H9 (cell line): ENCODE measurements at regions not wholly inside any gene's neighbourhood (a gene's known extent, or its start where the extent isn't known, plus 50 kb on each side); places are given as distances from the start of the nearest gene placed in this dataset.

Experiments used
- DNase-seq: peaks from one replicate; pipeline ENCODE4 v3.0.0-alpha.2; 2017
- H2AFZ ChIP-seq: one replicate; pipeline ENCODE4 v1.6.1; 2013; ENCODE audit warnings: mild to moderate bottlenecking, low read length, control low read depth, moderate library complexity
- H2AK5ac ChIP-seq: 2 replicates; pipeline ENCODE4 v1.6.1; 2013; ENCODE audit warnings: low read length, control low read depth, mixed read lengths; ENCODE audit not compliant: insufficient read length
- H2BK120ac ChIP-seq: one replicate; pipeline ENCODE4 v1.6.1; 2013; ENCODE audit warnings: low read depth, mild to moderate bottlenecking, low read length, control low read depth, inconsistent platforms; ENCODE audit not compliant: poor library complexity, severe bottlenecking
- H2BK12ac ChIP-seq: 2 replicates; pipeline ENCODE4 v1.6.1; 2013; ENCODE audit warnings: low read length, control low read depth, mixed read lengths, low read depth; ENCODE audit not compliant: insufficient read length
- H2BK15ac ChIP-seq: 2 replicates; pipeline ENCODE4 v1.6.1; 2013; ENCODE audit warnings: low read depth, low read length, control low read depth
- H2BK20ac ChIP-seq: one replicate; pipeline ENCODE4 v1.6.1; 2013; ENCODE audit warnings: low read depth, mild to moderate bottlenecking, low read length, control low read depth, inconsistent platforms; ENCODE audit not compliant: poor library complexity, severe bottlenecking
- H2BK5ac ChIP-seq: 2 replicates; pipeline ENCODE4 v1.6.1; 2013; ENCODE audit warnings: low read length, control low read depth, mixed read lengths; ENCODE audit not compliant: insufficient read length
- H3K14ac ChIP-seq: 2 replicates; pipeline ENCODE4 v1.6.1; 2013; ENCODE audit warnings: low read length, control low read depth; ENCODE audit not compliant: insufficient read depth
- H3K18ac ChIP-seq: 2 replicates; pipeline ENCODE4 v1.6.1; 2013; ENCODE audit warnings: low read depth, mild to moderate bottlenecking, mixed read lengths, low read length, control low read depth; ENCODE audit not compliant: insufficient read length
- H3K23ac ChIP-seq: 2 replicates; pipeline ENCODE4 v1.6.1; 2013; ENCODE audit warnings: low read length, control low read depth, mixed read lengths, low read depth; ENCODE audit not compliant: insufficient read length
- H3K23me2 ChIP-seq: 2 replicates; pipeline ENCODE4 v1.6.1; 2013; ENCODE audit warnings: low read depth, mild to moderate bottlenecking, mixed read lengths, low read length, control low read depth; ENCODE audit not compliant: insufficient read length, poor library complexity, severe bottlenecking
- H3K27ac ChIP-seq: 2 replicates; pipeline ENCODE4 v1.5.1; 2013; ENCODE audit warnings: low read length, control low read depth, mixed read lengths, low read depth; ENCODE audit not compliant: insufficient read length
- H3K27me3 ChIP-seq: 2 replicates; pipeline ENCODE4 v1.6.1; 2013; ENCODE audit warnings: low read length, control low read depth, inconsistent platforms; ENCODE audit not compliant: insufficient read depth
- H3K4ac ChIP-seq: 2 replicates; pipeline ENCODE4 v1.6.1; 2013; ENCODE audit warnings: low read depth, mild to moderate bottlenecking, control low read depth, inconsistent platforms, low read length, moderate library complexity
- H3K4me1 ChIP-seq: 2 replicates; pipeline ENCODE4 v1.6.1; 2013; ENCODE audit warnings: low read length, control low read depth, inconsistent platforms; ENCODE audit not compliant: insufficient read depth
- H3K4me2 ChIP-seq: 2 replicates; pipeline ENCODE4 v1.6.1; 2013; ENCODE audit warnings: low read length, control low read depth, mixed read lengths; ENCODE audit not compliant: insufficient read length, insufficient read depth
- H3K56ac ChIP-seq: 2 replicates; pipeline ENCODE4 v1.6.1; 2013; ENCODE audit warnings: low read depth, mild to moderate bottlenecking, mixed read lengths, low read length, control low read depth; ENCODE audit not compliant: insufficient read length
- H3K79me1 ChIP-seq: 2 replicates; pipeline ENCODE4 v1.6.1; 2013; ENCODE audit warnings: low read depth, mild to moderate bottlenecking, moderate library complexity, low read length, control low read depth, inconsistent platforms; ENCODE audit not compliant: insufficient read depth, poor library complexity, severe bottlenecking
- H3K79me2 ChIP-seq: 2 replicates; pipeline ENCODE4 v1.6.1; 2013; ENCODE audit warnings: low read length, control low read depth, inconsistent platforms; ENCODE audit not compliant: insufficient read depth
- H3K9ac ChIP-seq: 2 replicates; pipeline ENCODE4 v1.6.1; 2013; ENCODE audit warnings: low read length, control low read depth, mixed read lengths; ENCODE audit not compliant: insufficient read length; ENCODE audit errors: extremely low read depth
- H3K9me3 ChIP-seq: one replicate; pipeline ENCODE4 v1.6.1; 2013; ENCODE audit warnings: low read depth, low read length, inconsistent platforms; ENCODE audit not compliant: control insufficient read depth
- H3T11ph ChIP-seq: one replicate; pipeline ENCODE4 v1.6.1; 2013; ENCODE audit warnings: mild to moderate bottlenecking, low read length, control low read depth, inconsistent platforms
- H4K20me1 ChIP-seq: one replicate; pipeline ENCODE4 v1.6.1; 2013; ENCODE audit not compliant: control insufficient read depth, insufficient read length, insufficient read depth
- H4K5ac ChIP-seq: 2 replicates; pipeline ENCODE4 v1.6.1; 2013; ENCODE audit warnings: low read depth, mild to moderate bottlenecking, mixed read lengths, low read length, control low read depth; ENCODE audit not compliant: insufficient read length
- H4K8ac ChIP-seq: replicated peaks from 2 replicates; pipeline ENCODE4 v1.6.1; 2013; ENCODE audit warnings: low read length, control low read depth, mixed read lengths, low read depth; ENCODE audit not compliant: insufficient read length
- H4K91ac ChIP-seq: 2 replicates; pipeline ENCODE4 v1.6.1; 2013; ENCODE audit warnings: low read depth, mild to moderate bottlenecking, moderate library complexity, mixed read lengths, low read length, control low read depth; ENCODE audit not compliant: insufficient read length
- H3K27ac Mint-ChIP-seq, 3 experiments: 2 replicates in 2 of 3; 3 replicates in 1 of 3; pipeline ENCODE4 v1.8.0; 2020 to 2021; ENCODE audit warnings: mixed read lengths in 3 of 3, mild to moderate bottlenecking in 1 of 3, moderate library complexity in 1 of 3
- H3K27me3 Mint-ChIP-seq: 2 replicates; pipeline ENCODE4 v1.8.0; 2021; ENCODE audit warnings: low read depth, mild to moderate bottlenecking, moderate library complexity, mixed read lengths
- H3K36me3 Mint-ChIP-seq, 3 experiments: 2 replicates in 2 of 3; 3 replicates in 1 of 3; pipeline ENCODE4 v1.8.0; 2020 to 2021; ENCODE audit warnings: low read depth in 3 of 3, mixed read lengths in 3 of 3; ENCODE audit not compliant: insufficient read depth in 1 of 3
- H3K4me1 Mint-ChIP-seq, 2 experiments: 2 replicates each; pipeline ENCODE4 v1.8.0; 2020; ENCODE audit warnings: mixed read lengths in 2 of 2
- H3K4me3 Mint-ChIP-seq, 2 experiments: 2 replicates in 1 of 2; 3 replicates in 1 of 2; pipeline ENCODE4 v1.8.0; 2020 to 2021; ENCODE audit warnings: mild to moderate bottlenecking in 2 of 2, mixed read lengths in 2 of 2, moderate library complexity in 1 of 2
- H3K9me3 Mint-ChIP-seq, 2 experiments: 2 replicates in 1 of 2; 3 replicates in 1 of 2; pipeline ENCODE4 v1.8.0; 2020; ENCODE audit warnings: mild to moderate bottlenecking in 2 of 2, mixed read lengths in 2 of 2, moderate library complexity in 1 of 2
- CTCF ChIP-seq: fragments of 200-600 bp; sonication (generic); conservative IDR thresholded peaks from 3 replicates; pipeline ENCODE4 v1.8.0; 2021; ENCODE audit warnings: antibody characterized with exemption, mild to moderate bottlenecking

DNA sequence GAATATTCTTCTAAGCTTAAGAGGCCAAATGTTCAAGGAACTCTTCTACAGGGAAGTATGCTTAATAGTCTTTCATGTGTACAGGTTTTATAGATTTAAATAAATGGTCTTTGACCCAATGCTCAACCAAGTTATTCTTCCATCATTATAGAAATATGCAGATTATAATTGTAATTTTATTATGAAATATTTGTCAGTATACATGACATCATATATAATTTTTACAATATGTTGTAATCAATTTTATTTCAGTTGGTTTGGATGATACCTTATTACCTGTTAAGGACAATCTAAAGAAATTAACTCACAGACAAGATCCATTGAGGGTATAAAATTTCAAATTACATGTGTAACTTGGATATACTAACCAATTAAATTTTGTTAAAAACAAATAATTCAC lies 1278.3 kb downstream of the SLC16A7 start:
- H2BK120ac ChIP-seq = no peak overlapping the region
- no peaks in the 10 kb centered on the region for H3K23me2 ChIP-seq
- no peak overlapping the region for H3K9ac ChIP-seq
- no peak overlapping the region for H3K18ac ChIP-seq
- Mint-ChIP-seq H3K4me1 (no peaks in the 10 kb centered on the region), H3K27ac (no peak overlapping the region), H3K27me3 (no peaks in the 10 kb centered on the region), H3K4me3 (no peak overlapping the region), H3K9me3 (no peaks in the 10 kb centered on the region; a peak in 1 of 5 replicates), H3K36me3 (no peaks in the 10 kb centered on the region)
- H3K56ac ChIP-seq = no peak overlapping the region
- no peak overlapping the region for H4K91ac ChIP-seq
- H3K27me3 ChIP-seq = no peaks in the 10 kb centered on the region
- no peak overlapping the region for H3T11ph ChIP-seq
- H2AFZ ChIP-seq = no peak overlapping the region
- H3K4me1 ChIP-seq = no peaks in the 10 kb centered on the region
- H4K5ac ChIP-seq = no peak overlapping the region
- H2BK15ac ChIP-seq = no peak overlapping the region
- H3K4me2 ChIP-seq = no peak overlapping the region
- no peak for TF ChIP-seq CTCF
- H3K14ac ChIP-seq = no peak overlapping the region
- no peak overlapping the region for H2BK5ac ChIP-seq
- H3K79me1 ChIP-seq = no peaks in the 10 kb centered on the region
- no peak overlapping the region for H2BK12ac ChIP-seq
- H3K27ac ChIP-seq = no peak overlapping the region
- no peak overlapping the region for H2BK20ac ChIP-seq
- H3K79me2 ChIP-seq = no peaks in the 10 kb centered on the region
- H4K20me1 ChIP-seq = no peaks in the 10 kb centered on the region
- no peak overlapping the region for H2AK5ac ChIP-seq
- H3K23ac ChIP-seq = no peak overlapping the region
- H3K9me3 ChIP-seq = no peaks in the 10 kb centered on the region
- H3K4ac ChIP-seq = no peak overlapping the region
- DNase-seq = no peak
- H4K8ac ChIP-seq = no peak overlapping the region
